Heart left ventricle (tissue), 13 donors: ENCODE measurements at regions not wholly inside any gene's neighbourhood (a gene's known extent, or its start where the extent isn't known, plus 50 kb on each side); places are given as distances from the start of the nearest gene placed in this dataset.

ENCODE experiments used
- CTCF ChIP-seq, 12 donors: fragments of 200-600 bp; sonication (generic) in 4 of 12; IDR thresholded peaks; one replicate each; pipeline versions ENCODE4 v1.5.0 to v1.8.0; 2018 to 2022; ENCODE audit warnings: antibody characterized with exemption in 12 of 12, mild to moderate bottlenecking in 5 of 12
- POLR2A ChIP-seq, 2 donors: fragments of 450-650 bp; IDR thresholded peaks; one replicate each; pipeline ENCODE4 v1.6.1; 2017; ENCODE audit warnings: antibody characterized with exemption in 2 of 2, mild to moderate bottlenecking in 2 of 2, moderate library complexity in 2 of 2
- donor health status: ischemic (EF 13 %, LVEDD 7.1; RV severe dilation, severe dysfunction).
- donor health status: DM: no; HTN: yes; CAD: no.
- donor health status: DM: no; HTN: no; CAD: no.
- donor health status: ischemic (EF 25% LVEDD 6.9; RV normal size, moderate dysfunction).
- donor health status: ischemic (EF 25% LVEDD 5.7; RV mildly dilated, moderate dysfunction).
- donor health status: ischemic (EF 35%, LVEDD 5.7; RV mildly dilated, moderate dysfunction).
- donor health status: nonischemic (EF 11% LVEDD 7.7; RV severe dilation, severe dysfunction).
- donor health status: DM: yes; HTN: yes; CAD: no.
- donor health status: PGD.
- donor health status: ischemic (EF 29% LVEDD 5.4; RV normal size, mild dysfunction).
- donor health status: nonischemic (EF 23%, LVEDD 6.1; RV moderate dilation, normal function).

GRCh38 chr3:188102861-188103547 is 51.0 kb upstream of the LPP start:
- TF ChIP-seq POLR2A (IDR thresholded peaks at IDR 0.05): no peak
- TF ChIP-seq CTCF (IDR thresholded peaks at IDR 0.05): no peak
